Iris pigment epithelial cell (primary cell): ENCODE measurements at regions not wholly inside any gene's neighbourhood (a gene's known extent, or its start where the extent isn't known, plus 50 kb on each side); places are given as distances from the start of the nearest gene placed in this dataset.

Source experiments
- DNase-seq: peaks from one replicate; pipeline ENCODE4 v3.0.0-alpha.2; 2011; ENCODE audit warnings: low read depth

- no peak for DNase-seq
Measured at GRCh38 chr7:140242057-140243031, 65.6 kb upstream of the KDM7A start.

GRCh38 chr7:140239653-140239935, 62.8 kb upstream of the KDM7A start:
- no peak for DNase-seq

- no peak for DNase-seq
Measured at GRCh38 chr7:140238778-140239652, 62.2 kb upstream of the KDM7A start.

GRCh38 chr7:140237390-140237789, 60.6 kb upstream of the KDM7A start:
- no peak for DNase-seq

- no peak for DNase-seq
Measured at GRCh38 chr7:140236626-140237025, 59.8 kb upstream of the KDM7A start.

GRCh38 chr7:140235114-140235513, 58.3 kb upstream of the KDM7A start:
- no peak for DNase-seq

- DNase-seq, result no peak
Measured at GRCh38 chr7:140232957-140233917, 56.5 kb upstream of the KDM7A start.

- no peak for DNase-seq
Measured at GRCh38 chr7:140231771-140232491, 55.1 kb upstream of the KDM7A start.

GRCh38 chr7:140230861-140231770, 54.3 kb upstream of the KDM7A start:
- peak; percentile 36 for DNase-seq

- no peak for DNase-seq
Measured at GRCh38 chr7:140230516-140230860, 53.7 kb upstream of the KDM7A start.

GRCh38 chr7:140229591-140230515, 53.1 kb upstream of the KDM7A start:
- no peak for DNase-seq

GRCh38 chr7:140229101-140229525, 52.3 kb upstream of the KDM7A start:
- DNase-seq, result no peak
